H1 (cell line): ENCODE measurements at regions not wholly inside any gene's neighbourhood (a gene's known extent, or its start where the extent isn't known, plus 50 kb on each side); places are given as distances from the start of the nearest gene placed in this dataset.

Experiments used
- CTCF ChIA-PET: fragments of 300-600 bp; sonication (Branson Sonifier 250); formaldehyde crosslinking; loops from one replicate; lab custom pipeline; 2021; ENCODE audit not compliant: partially characterized antibody; lab: Charles Lee
- POLR2A ChIA-PET: fragments of 300-600 bp; sonication (Branson Sonifier 250); formaldehyde crosslinking; loops from one replicate; lab custom pipeline; 2021; ENCODE audit warnings: inconsistent platforms; ENCODE audit not compliant: partially characterized antibody; lab: Charles Lee
- DNase-seq, 2 experiments: peaks; one replicate each; pipeline versions ENCODE4 v3.0.0 to v3.0.0-alpha.2; 2010 to 2022; ENCODE audit warnings: low spot score in 2 of 2, low read depth in 1 of 2, mixed read lengths in 1 of 2
- FAIRE-seq: peaks from 2 replicates; lab custom pipeline; 2011; peaks lifted over from hg19 to GRCh38; lab: Jason Lieb, UNC
- H2AFZ ChIP-seq: 2 replicates; pipeline ENCODE4 v1.8.1; 2012; ENCODE audit warnings: low read length, inconsistent platforms
- H2AK5ac ChIP-seq: 2 replicates; pipeline ENCODE4 v1.6.1; 2013; ENCODE audit warnings: low read depth, low read length
- H2BK120ac ChIP-seq: replicated peaks from 2 replicates; pipeline ENCODE3; 2013; ENCODE audit warnings: low read depth, low read length, inconsistent platforms
- H2BK12ac ChIP-seq: 2 replicates; pipeline ENCODE4 v1.6.1; 2013; ENCODE audit warnings: low read depth, low read length
- H2BK15ac ChIP-seq: 2 replicates; pipeline ENCODE4 v1.6.1; 2013; ENCODE audit warnings: low read length
- H2BK20ac ChIP-seq: 2 replicates; pipeline ENCODE4 v1.6.1; 2013; ENCODE audit warnings: low read length
- H2BK5ac ChIP-seq: 2 replicates; pipeline ENCODE4 v1.6.1; 2013; ENCODE audit warnings: low read depth, low read length
- H3K14ac ChIP-seq: 2 replicates; pipeline ENCODE4 v1.6.1; 2013; ENCODE audit warnings: inconsistent platforms; ENCODE audit not compliant: insufficient read length
- H3K18ac ChIP-seq: 2 replicates; pipeline ENCODE4 v1.6.1; 2013; ENCODE audit warnings: low read length; ENCODE audit errors: extremely low read depth
- H3K23ac ChIP-seq: 2 replicates; pipeline ENCODE4 v1.6.1; 2013; ENCODE audit warnings: inconsistent platforms; ENCODE audit not compliant: insufficient read length
- H3K23me2 ChIP-seq: 2 replicates; pipeline ENCODE4 v1.6.1; 2013; ENCODE audit warnings: low read depth, low read length
- H3K27ac ChIP-seq: 2 replicates; pipeline ENCODE4 v1.6.1; 2011; ENCODE audit warnings: low read depth, low read length, inconsistent platforms
- H3K27me3 ChIP-seq, 4 experiments: replicated peaks in 1 of 4; 1 replicate in 1 of 4; 2 replicates in 3 of 4; pipeline versions ENCODE4 v1.6.1 to v1.8.1; 2011 to 2013; ENCODE audit warnings: low read length in 3 of 4, mild to moderate bottlenecking in 3 of 4, inconsistent platforms in 2 of 4, mixed read lengths in 2 of 4, moderate library complexity in 1 of 4; ENCODE audit not compliant: control insufficient read depth in 3 of 4, insufficient read depth in 3 of 4; ENCODE audit errors: extremely low read depth in 1 of 4
- H3K36me3 ChIP-seq, 4 experiments: 2 replicates each; pipeline versions ENCODE4 v1.6.1 to v1.8.1; 2011 to 2013; ENCODE audit warnings: mild to moderate bottlenecking in 4 of 4, low read length in 3 of 4, moderate library complexity in 2 of 4, control low read depth in 1 of 4, inconsistent platforms in 1 of 4; ENCODE audit not compliant: insufficient read depth in 4 of 4, control insufficient read depth in 2 of 4
- H3K4ac ChIP-seq: replicated peaks from 2 replicates; pipeline ENCODE3; 2013; ENCODE audit warnings: low read length, low read depth, mixed read lengths, inconsistent platforms; ENCODE audit not compliant: insufficient read length
- H3K4me1 ChIP-seq, 4 experiments: replicated peaks in 1 of 4; 1 replicate in 1 of 4; 2 replicates in 3 of 4; pipeline versions ENCODE4 v1.6.1 to v1.8.1; 2011 to 2013; ENCODE audit warnings: low read length in 3 of 4, inconsistent platforms in 2 of 4, mixed read lengths in 1 of 4; ENCODE audit not compliant: insufficient read depth in 4 of 4, control insufficient read depth in 3 of 4
- H3K4me2 ChIP-seq, 2 experiments: 2 replicates each; pipeline versions ENCODE4 v1.6.1 to v1.8.1; 2011 to 2013; ENCODE audit warnings: low read depth in 2 of 2, low read length in 2 of 2, control low read depth in 1 of 2, inconsistent platforms in 1 of 2, mild to moderate bottlenecking in 1 of 2; ENCODE audit not compliant: insufficient read depth in 1 of 2
- H3K4me3 ChIP-seq, 4 experiments: fragments of 200-600, 300-600 bp in 1 of 4; sonication (generic), shearing (Covaris generic), sonication (Bioruptor Twin) in 1 of 4; 2 replicates each; pipeline versions ENCODE4 v1.5.1 to v1.8.1; 2011 to 2016; ENCODE audit warnings: low read length in 4 of 4, low read depth in 3 of 4, control low read depth in 2 of 4, inconsistent platforms in 2 of 4, mild to moderate bottlenecking in 2 of 4, mixed read lengths in 1 of 4, moderate library complexity in 1 of 4; ENCODE audit not compliant: insufficient read depth in 2 of 4; ENCODE audit errors: extremely low read depth in 1 of 4
- H3K56ac ChIP-seq: replicated peaks from 2 replicates; pipeline ENCODE3; 2013; ENCODE audit warnings: low read depth, mild to moderate bottlenecking, mixed read lengths, low read length, inconsistent platforms; ENCODE audit not compliant: insufficient read length
- H3K79me1 ChIP-seq: 2 replicates; pipeline ENCODE4 v1.6.1; 2013; ENCODE audit warnings: low read depth, low read length, control low read depth
- H3K79me2 ChIP-seq, 2 experiments: 2 replicates each; pipeline versions ENCODE4 v1.6.1 to v1.8.1; 2012 to 2013; ENCODE audit warnings: low read length in 2 of 2, mild to moderate bottlenecking in 2 of 2, inconsistent platforms in 1 of 2; ENCODE audit not compliant: insufficient read depth in 2 of 2, control insufficient read depth in 1 of 2
- H3K9ac ChIP-seq, 4 experiments: replicated peaks in 1 of 4; 1 replicate in 1 of 4; 2 replicates in 3 of 4; pipeline versions ENCODE4 v1.6.1 to v1.8.1; 2011 to 2013; ENCODE audit warnings: low read depth in 3 of 4, low read length in 3 of 4, control low read depth in 2 of 4, mild to moderate bottlenecking in 2 of 4, moderate library complexity in 2 of 4, inconsistent platforms in 1 of 4; ENCODE audit errors: extremely low read depth in 1 of 4
- H3K9me3 ChIP-seq, 2 experiments: 2 replicates each; pipeline versions ENCODE4 v1.6.1 to v1.8.1; 2012 to 2013; ENCODE audit warnings: mild to moderate bottlenecking in 2 of 2, moderate library complexity in 2 of 2, control low read depth in 1 of 2, inconsistent platforms in 1 of 2, low read depth in 1 of 2, low read length in 1 of 2, mixed read lengths in 1 of 2; ENCODE audit not compliant: insufficient read depth in 2 of 2
- H4K20me1 ChIP-seq, 2 experiments: replicated peaks in 1 of 2; 2 replicates each; pipeline versions ENCODE3 to v1.8.1; 2011 to 2013; ENCODE audit warnings: inconsistent platforms in 2 of 2, low read length in 2 of 2, mild to moderate bottlenecking in 1 of 2; ENCODE audit not compliant: insufficient read depth in 2 of 2, control insufficient read depth in 1 of 2
- H4K5ac ChIP-seq: 2 replicates; pipeline ENCODE4 v1.6.1; 2013; ENCODE audit warnings: low read length, low read depth, mixed read lengths, inconsistent platforms; ENCODE audit not compliant: insufficient read length
- H4K8ac ChIP-seq: 2 replicates; pipeline ENCODE4 v1.8.0; 2013; ENCODE audit warnings: mild to moderate bottlenecking, moderate library complexity, low read length, inconsistent platforms; ENCODE audit not compliant: insufficient read depth; ENCODE audit errors: extremely low read depth
- H4K91ac ChIP-seq: replicated peaks from 2 replicates; pipeline ENCODE3; 2013; ENCODE audit warnings: low read length, mixed read lengths, inconsistent platforms; ENCODE audit not compliant: insufficient read length
- CBX5 ChIP-seq: fragments of 300-800, 300-1000 bp; sonication (generic); IDR thresholded peaks from 2 replicates; pipeline ENCODE4 v1.7.1; 2016; ENCODE audit warnings: antibody characterized with exemption, low read length, low read depth
- CEBPB ChIP-seq: IDR thresholded peaks from 2 replicates; pipeline ENCODE4 v1.6.1; 2012; ENCODE audit warnings: low read depth, low read length
- EP300 ChIP-seq, 2 experiments: IDR thresholded peaks; 1 replicate in 1 of 2; 2 replicates in 1 of 2; pipeline ENCODE4 v1.6.1; 2011 to 2012; ENCODE audit warnings: low read depth in 2 of 2, low read length in 2 of 2, mild to moderate bottlenecking in 2 of 2, borderline replicate concordance in 1 of 2, inconsistent platforms in 1 of 2, moderate library complexity in 1 of 2
- NANOG ChIP-seq: IDR thresholded peaks from 2 replicates; pipeline ENCODE4 v1.6.1; 2011; ENCODE audit warnings: low read length, low read depth, mild to moderate bottlenecking, inconsistent platforms; ENCODE audit not compliant: insufficient read depth, poor library complexity, severe bottlenecking
- TAF7 ChIP-seq: optimal IDR thresholded peaks from 2 replicates; pipeline ENCODE3; 2011; ENCODE audit warnings: low read depth, mild to moderate bottlenecking, inconsistent platforms, low read length, moderate library complexity, borderline replicate concordance
- TEAD4 ChIP-seq: IDR thresholded peaks from 2 replicates; pipeline ENCODE4 v1.6.1; 2012; ENCODE audit warnings: low read depth, low read length, inconsistent platforms, mixed read lengths
- USF2 ChIP-seq: IDR thresholded peaks from 2 replicates; pipeline ENCODE4 v1.6.1; 2011; ENCODE audit warnings: low read length, improper control_type of control experiment
- WGBS, 2 experiments: shearing (Covaris generic) in 1 of 2; methylation state at CpG; one replicate each; pipeline versions ENCODE4 v1.1.6 to v1.1.7; 2013 to 2015; ENCODE audit warnings: low lambda C conversion rate in 2 of 2, mixed read lengths in 2 of 2, inconsistent platforms in 1 of 2, low coverage in 1 of 2, missing lambda C conversion rate in 1 of 2; ENCODE audit not compliant: insufficient replicate concordance in 2 of 2, insufficient coverage in 1 of 2, insufficient read length in 1 of 2; ENCODE audit errors: extremely low coverage in 1 of 2, missing lambda C conversion rate in 1 of 2; 5-methylcytosine and 5-hydroxymethylcytosine counted together

GRCh38 chrX:35741142-35741541 is 57.0 kb upstream of the MAGEB16 start:
- Histone ChIP-seq H3K36me3 (no peaks in the 10 kb centered on the region), H3K27me3 (no peaks in the 10 kb centered on the region; a peak in 1 of 7 replicates), H3K27ac (no peak overlapping the region), H4K5ac (no peak overlapping the region), H3K79me1 (no peaks in the 10 kb centered on the region), H3K4me1 (no peaks in the 10 kb centered on the region), H2AFZ (no peak overlapping the region), H3K4me3 (no peak overlapping the region), H3K4ac (no peak overlapping the region), H2BK5ac (no peak overlapping the region), H2BK12ac (no peak overlapping the region), H2AK5ac (no peak overlapping the region), H3K9ac (no peak overlapping the region), H4K91ac (no peak overlapping the region), H4K8ac (no peak overlapping the region), H3K79me2 (no peaks in the 10 kb centered on the region), H3K23me2 (no peaks in the 10 kb centered on the region), H3K9me3 (no peaks in the 10 kb centered on the region), H3K56ac (no peak overlapping the region), H3K23ac (no peak overlapping the region), H3K14ac (no peak overlapping the region), H3K18ac (no peak overlapping the region), H3K4me2 (no peak overlapping the region), H2BK120ac (no peak overlapping the region), H2BK20ac (no peak overlapping the region), H2BK15ac (no peak overlapping the region), H4K20me1 (no peaks in the 10 kb centered on the region)
- no peak for FAIRE-seq
- ChIA-PET CTCF (no interaction called here), POLR2A (no interaction called here)
- 100% methylated on average over 1 of the region's 1 CpG; no CpG with 5 or more reads in 1 of the 2 experiments for WGBS, 2 experiments
- no peak for DNase-seq
- TF ChIP-seq NANOG (no peak), USF2 (no peak), CBX5 (no peak), CEBPB (no peak), TEAD4 (no peak), EP300 (IDR thresholded peaks at IDR 0.05; ENCODE audit: borderline replicate concordance in 1 of 2, low read depth in 2 of 2, low read length in 2 of 2) (no peak), TAF7 (no peak)
